ENCODE measurements at regions not wholly inside any gene's neighbourhood (a gene's known extent, or its start where the extent isn't known, plus 50 kb on each side); places are given as distances from the start of the nearest gene placed in this dataset.

GRCh38 chr16:9374061-9374460, 282.6 kb downstream of the HAPSTR1 start:
- Mint-ChIP-seq H3K4me1 (no peaks in the 10 kb centered on the region), H3K9me3 (peaks cover 0 to 2% (median 1%) of the 10 kb centered on the region in 6 donors), H3K27ac (no peak overlapping the region), H3K36me3 (no peaks in the 10 kb centered on the region), H3K4me3 (no peak overlapping the region), H3K27me3 (ENCODE audit: low read depth in 3 of 3) (peaks cover 0 to 5% (median 3%) of the 10 kb centered on the region in 3 donors)
- DNase-seq = no peak

DNA sequence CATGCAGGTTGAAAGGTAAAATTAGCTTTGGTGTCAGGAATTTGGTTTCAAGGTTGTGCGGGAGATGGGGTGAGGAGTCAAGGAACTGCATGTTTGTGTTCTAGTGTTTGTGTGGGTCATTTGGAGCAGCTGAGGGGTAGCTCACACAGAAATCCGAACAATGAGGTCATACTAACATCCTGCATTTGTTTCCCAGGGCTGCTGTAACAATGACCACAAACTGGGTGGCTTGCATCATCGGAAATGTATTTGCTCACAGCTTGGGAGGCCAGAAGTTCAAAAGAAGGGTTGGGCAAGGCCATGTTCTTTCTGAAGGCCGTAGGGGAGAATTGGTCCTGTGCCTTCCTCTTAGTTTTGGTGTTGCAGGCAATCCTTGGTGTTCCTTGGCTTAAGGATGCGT, 287.4 kb downstream of the HAPSTR1 start:
- Mint-ChIP-seq H3K4me1 (no peaks in the 10 kb centered on the region), H3K27me3 (ENCODE audit: low read depth in 3 of 3) (peaks cover 2 to 4% (median 4%) of the 10 kb centered on the region in 3 donors), H3K9me3 (peaks cover 0 to 6% (median 0%) of the 10 kb centered on the region in 6 donors), H3K36me3 (no peaks in the 10 kb centered on the region), H3K27ac (no peak overlapping the region), H3K4me3 (no peak overlapping the region)
- no peak for DNase-seq

- Mint-ChIP-seq H3K36me3 (no peaks in the 10 kb centered on the region), H3K4me3 (no peak overlapping the region), H3K4me1 (no peaks in the 10 kb centered on the region), H3K9me3 (peaks cover 0 to 6% (median 0%) of the 10 kb centered on the region in 6 donors), H3K27ac (no peak overlapping the region), H3K27me3 (ENCODE audit: low read depth in 3 of 3) (peaks cover 2 to 4% (median 3%) of the 10 kb centered on the region in 3 donors)
- DNase-seq = no peak
These were observed 288.8 kb downstream of the HAPSTR1 start for GRCh38 chr16:9380221-9380620.

- no peaks in the 10 kb centered on the region for H3K4me1 Mint-ChIP-seq
- H3K9me3 Mint-ChIP-seq = peaks cover 0 to 6% (median 3%) of the 10 kb centered on the region in 6 donors
- no peak overlapping the region for H3K27ac Mint-ChIP-seq
- peaks cover 2 to 4% (median 4%) of the 10 kb centered on the region in 3 donors for H3K27me3 Mint-ChIP-seq (ENCODE audit: low read depth in 3 of 3)
- DNase-seq = no peak
- H3K36me3 Mint-ChIP-seq = no peaks in the 10 kb centered on the region
- no peak overlapping the region for H3K4me3 Mint-ChIP-seq
These were observed 290.0 kb downstream of the HAPSTR1 start for GRCh38 chr16:9381399-9381798.

DNA sequence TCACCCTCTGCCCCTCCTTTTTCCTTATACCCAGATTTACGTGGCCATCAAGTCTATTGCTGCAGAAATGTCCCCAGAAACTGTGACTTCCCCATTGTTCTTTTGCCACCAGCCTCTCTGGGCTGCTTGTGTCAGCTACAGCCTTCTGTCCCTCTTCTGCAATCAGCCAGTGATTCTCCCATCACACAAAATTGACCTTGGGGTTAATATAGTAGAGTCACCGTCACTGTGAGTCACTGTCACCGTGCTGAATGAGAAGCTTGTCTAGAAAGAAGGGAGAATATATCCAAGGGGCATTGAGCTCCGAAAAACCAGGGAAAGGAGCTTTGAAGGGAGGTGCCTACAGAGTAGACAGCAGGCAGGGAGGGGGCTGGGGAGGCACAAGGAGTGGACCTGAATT, 290.5 kb downstream of the HAPSTR1 start:
- H3K27me3 Mint-ChIP-seq (ENCODE audit: low read depth in 3 of 3) = peaks cover 2 to 4% (median 4%) of the 10 kb centered on the region in 3 donors
- DNase-seq = no peak
- no peaks in the 10 kb centered on the region for H3K4me1 Mint-ChIP-seq
- H3K9me3 Mint-ChIP-seq = peaks cover 0 to 6% (median 3%) of the 10 kb centered on the region in 6 donors
- no peaks in the 10 kb centered on the region for H3K36me3 Mint-ChIP-seq
- H3K4me3 Mint-ChIP-seq = no peak overlapping the region
- H3K27ac Mint-ChIP-seq = no peak overlapping the region

DNA sequence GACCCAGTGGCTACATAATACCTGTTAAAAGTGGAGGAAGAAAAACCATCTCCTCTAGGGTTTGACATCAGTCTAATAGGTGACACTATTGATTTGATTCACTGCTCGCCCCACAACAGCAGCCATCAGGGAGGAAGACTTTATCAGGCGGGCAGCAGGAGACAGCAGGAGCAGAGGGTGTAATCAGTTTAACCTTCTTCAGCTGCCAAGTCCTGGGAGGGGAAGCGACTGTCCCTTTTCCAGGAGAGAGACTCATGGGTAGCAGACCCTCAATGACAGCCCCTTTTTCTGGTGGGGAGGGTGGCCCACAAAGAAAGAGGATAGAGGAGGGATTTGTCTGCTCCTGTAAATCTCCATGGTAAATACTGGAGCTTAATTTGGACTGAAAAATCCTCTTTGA, 291.8 kb downstream of the HAPSTR1 start:
- Mint-ChIP-seq H3K4me1 (no peaks in the 10 kb centered on the region), H3K27me3 (ENCODE audit: low read depth in 3 of 3) (peaks cover 2 to 4% (median 4%) of the 10 kb centered on the region in 3 donors), H3K4me3 (no peak overlapping the region), H3K9me3 (peaks cover 0 to 13% (median 6%) of the 10 kb centered on the region in 6 donors), H3K36me3 (no peaks in the 10 kb centered on the region), H3K27ac (no peak overlapping the region)
- DNase-seq = no peak

- Mint-ChIP-seq H3K9me3 (peaks cover 0 to 16% (median 4%) of the 10 kb centered on the region in 6 donors), H3K4me3 (no peak overlapping the region), H3K36me3 (no peaks in the 10 kb centered on the region), H3K4me1 (no peaks in the 10 kb centered on the region), H3K27ac (no peak overlapping the region), H3K27me3 (ENCODE audit: low read depth in 3 of 3) (peaks cover 4% of the 10 kb centered on the region in 3 donors)
- no peak for DNase-seq
These were observed 292.7 kb downstream of the HAPSTR1 start for GRCh38 chr16:9384141-9384540.

GRCh38 chr16:9389543-9390207, 298.2 kb downstream of the HAPSTR1 start:
- peaks cover 0 to 4% (median 1%) of the 10 kb centered on the region in 3 donors for H3K27me3 Mint-ChIP-seq (ENCODE audit: low read depth in 3 of 3)
- H3K9me3 Mint-ChIP-seq = peaks cover 0 to 19% (median 3%) of the 10 kb centered on the region in 6 donors
- no peak for DNase-seq
- H3K36me3 Mint-ChIP-seq = no peaks in the 10 kb centered on the region
- no peak overlapping the region for H3K27ac Mint-ChIP-seq
- no peaks in the 10 kb centered on the region for H3K4me1 Mint-ChIP-seq
- no peak overlapping the region for H3K4me3 Mint-ChIP-seq

GRCh38 chr16:9392956-9393355, 301.5 kb downstream of the HAPSTR1 start:
- peaks cover 0 to 4% (median 2%) of the 10 kb centered on the region in 3 donors for H3K27me3 Mint-ChIP-seq (ENCODE audit: low read depth in 3 of 3)
- no peak overlapping the region for H3K4me3 Mint-ChIP-seq
- no peak for DNase-seq

GRCh38 chr16:9393591-9393990, 302.1 kb downstream of the HAPSTR1 start:
- H3K9me3 Mint-ChIP-seq = peaks cover under 1 to 8% (median 6%) of the 10 kb centered on the region in 6 donors
- H3K27me3 Mint-ChIP-seq (ENCODE audit: low read depth in 3 of 3) = peaks cover 0 to 4% (median 2%) of the 10 kb centered on the region in 3 donors
- peaks cover 0 to 4% (median 0%) of the 10 kb centered on the region in 3 donors for H3K36me3 Mint-ChIP-seq
- no peak overlapping the region for H3K4me3 Mint-ChIP-seq
- DNase-seq = no peak
- no peak overlapping the region for H3K27ac Mint-ChIP-seq
- H3K4me1 Mint-ChIP-seq = no peaks in the 10 kb centered on the region

More at GRCh38 chr16:9392956-9393355, 301.5 kb downstream of the HAPSTR1 start:
- peaks cover 0 to 4% (median 0%) of the 10 kb centered on the region in 3 donors for H3K36me3 Mint-ChIP-seq
- no peak overlapping the region for H3K27ac Mint-ChIP-seq
- no peaks in the 10 kb centered on the region for H3K4me1 Mint-ChIP-seq
- peaks cover 2 to 10% (median 6%) of the 10 kb centered on the region in 6 donors for H3K9me3 Mint-ChIP-seq

GRCh38 chr16:9395958-9396359, 304.5 kb downstream of the HAPSTR1 start:
- no peak overlapping the region for H3K4me3 Mint-ChIP-seq
- H3K4me1 Mint-ChIP-seq = no peaks in the 10 kb centered on the region
- peaks cover 0 to 4% (median 0%) of the 10 kb centered on the region in 3 donors for H3K36me3 Mint-ChIP-seq
- peaks cover 0 to 8% (median 3%) of the 10 kb centered on the region in 6 donors for H3K9me3 Mint-ChIP-seq
- H3K27ac Mint-ChIP-seq = no peak overlapping the region
- DNase-seq = no peak
- peaks cover 0 to 2% (median 2%) of the 10 kb centered on the region in 3 donors for H3K27me3 Mint-ChIP-seq (ENCODE audit: low read depth in 3 of 3)

DNA sequence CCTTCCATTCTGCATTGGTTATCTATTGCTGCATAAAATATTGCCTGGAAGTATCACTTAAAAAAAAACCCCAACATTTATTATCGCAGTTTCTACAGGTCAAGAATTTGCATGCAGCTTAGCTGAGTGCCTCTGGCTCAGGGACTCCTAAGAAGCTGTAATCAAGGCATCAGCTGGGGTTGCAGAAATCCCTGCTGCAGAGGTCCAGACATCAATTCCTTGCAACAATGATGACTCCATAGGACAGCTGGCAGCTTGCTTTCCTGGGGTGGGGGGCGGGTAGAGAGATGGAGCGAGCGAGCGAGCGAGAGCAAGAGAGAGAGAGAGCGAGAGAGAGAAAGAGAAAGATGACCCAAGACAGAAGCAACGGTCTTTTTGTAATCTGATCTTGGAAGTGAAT, 308.1 kb downstream of the HAPSTR1 start:
- Mint-ChIP-seq H3K36me3 (peaks cover 0 to 4% (median 0%) of the 10 kb centered on the region in 3 donors), H3K27me3 (ENCODE audit: low read depth in 3 of 3) (peaks cover 0 to 2% (median 0%) of the 10 kb centered on the region in 3 donors), H3K4me3 (no peak overlapping the region), H3K9me3 (peaks cover 0 to 8% (median 2%) of the 10 kb centered on the region in 6 donors), H3K27ac (no peak overlapping the region), H3K4me1 (no peaks in the 10 kb centered on the region)
- DNase-seq = no peak

DNA sequence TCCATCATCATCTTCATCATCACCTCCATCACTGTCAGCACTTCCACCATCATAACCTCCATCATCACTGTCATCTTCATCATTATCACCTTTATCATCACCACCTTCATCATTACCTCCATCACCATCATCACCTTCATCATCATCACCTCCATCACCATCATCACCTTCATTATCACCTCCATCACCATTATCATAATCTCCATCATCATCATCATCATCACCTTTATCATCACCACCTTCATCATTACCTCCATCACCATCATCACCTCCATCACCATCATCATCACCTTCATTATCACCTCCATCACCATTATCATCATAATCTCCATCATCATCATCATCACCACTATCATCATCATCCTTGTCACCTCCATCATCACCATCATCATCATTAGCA, 309.7 kb downstream of the HAPSTR1 start:
- no peak for DNase-seq
- Mint-ChIP-seq H3K27me3 (ENCODE audit: low read depth in 3 of 3) (peaks cover 0 to 2% (median 0%) of the 10 kb centered on the region in 3 donors), H3K4me3 (no peak overlapping the region), H3K4me1 (no peaks in the 10 kb centered on the region), H3K36me3 (peaks cover 0 to 4% (median 0%) of the 10 kb centered on the region in 3 donors), H3K27ac (no peak overlapping the region), H3K9me3 (peaks cover 0 to 8% (median 2%) of the 10 kb centered on the region in 6 donors)

- Mint-ChIP-seq H3K4me3 (no peak overlapping the region), H3K9me3 (peaks cover 0 to 8% (median 0%) of the 10 kb centered on the region in 6 donors), H3K36me3 (peaks cover 0 to 4% (median 0%) of the 10 kb centered on the region in 3 donors), H3K27ac (no peak overlapping the region), H3K27me3 (ENCODE audit: low read depth in 3 of 3) (peaks cover 0 to 2% (median 0%) of the 10 kb centered on the region in 3 donors), H3K4me1 (no peaks in the 10 kb centered on the region)
- no peak for DNase-seq
These were observed 310.9 kb downstream of the HAPSTR1 start for GRCh38 chr16:9402293-9402860.

All from immature natural killer cell (primary cell).